Calu3 (cell line): ENCODE measurements at regions not wholly inside any gene's neighbourhood (a gene's known extent, or its start where the extent isn't known, plus 50 kb on each side); places are given as distances from the start of the nearest gene placed in this dataset.
A peak's percentile ranks its signal among the peaks of the same experiment; 100 is the strongest.

Experiments
- BruUV-seq: library from RNA; stranded (reverse); fragments of 400-500 nt; replicated peaks from 2 replicates; lab custom pipeline; 2021; lab: Mats Ljungman, UMichigan
- CTCF ChIA-PET: fragments of 300-600 bp; sonication (Branson Sonifier 250); formaldehyde crosslinking; loops from one replicate; lab custom pipeline; 2022; ENCODE audit warnings: antibody characterized with exemption; lab: Charles Lee
- DNase-seq: peaks from one replicate; pipeline ENCODE4 v3.0.0; 2022
- H3K27ac Mint-ChIP-seq: one replicate; pipeline ENCODE4 v1.8.0; 2022; ENCODE audit warnings: mixed read lengths; ENCODE audit not compliant: unreplicated experiment
- H3K27me3 Mint-ChIP-seq: one replicate; pipeline ENCODE4 v1.8.0; 2022; ENCODE audit warnings: mixed read lengths; ENCODE audit not compliant: unreplicated experiment
- H3K36me3 Mint-ChIP-seq: one replicate; pipeline ENCODE4 v1.8.0; 2022; ENCODE audit warnings: mild to moderate bottlenecking, moderate library complexity, mixed read lengths; ENCODE audit not compliant: insufficient read depth, unreplicated experiment
- H3K4me1 Mint-ChIP-seq: one replicate; pipeline ENCODE4 v1.8.0; 2022; ENCODE audit warnings: mild to moderate bottlenecking, low read depth, mixed read lengths; ENCODE audit not compliant: unreplicated experiment
- H3K4me3 Mint-ChIP-seq: one replicate; pipeline ENCODE4 v1.8.0; 2022; ENCODE audit warnings: mild to moderate bottlenecking, low read depth, moderate library complexity, mixed read lengths; ENCODE audit not compliant: unreplicated experiment
- H3K9me3 Mint-ChIP-seq: one replicate; pipeline ENCODE4 v1.8.0; 2022; ENCODE audit warnings: low read depth, mixed read lengths; ENCODE audit not compliant: unreplicated experiment
- CTCF ChIP-seq: fragments of 200-600 bp; IDR thresholded peaks from one replicate; pipeline ENCODE4 v1.8.0; 2022; ENCODE audit warnings: antibody characterized with exemption; ENCODE audit not compliant: unreplicated experiment
- intact Hi-C: fragments of 100-400 bp; cut with micrococcal nuclease; formaldehyde crosslinking; loops from one replicate; pipeline ENCODE4 v1.10.0; 2022; ENCODE audit not compliant: unreplicated experiment

GRCh38 chrX:13498238-13498637 lies 71.2 kb upstream of the EGFL6 start:
- no TSS peak for BruUV-seq
- Mint-ChIP-seq H3K27me3 (no peaks in the 10 kb centered on the region), H3K4me3 (no peak overlapping the region), H3K36me3 (peaks cover 9% of the 10 kb centered on the region), H3K4me1 (peaks cover 21% of the 10 kb centered on the region), H3K27ac (no peak overlapping the region), H3K9me3 (peaks cover 5% of the 10 kb centered on the region)
- intact Hi-C loops: loop anchor here (10.0 kb wide), 1 partner anchor 673 kb away; no protein-coding TSS in a partner anchor
- DNase-seq: no peak
- CTCF ChIA-PET: no interaction called here
- TF ChIP-seq CTCF: no peak

GRCh38 chrX:13495232-13495631 lies 74.2 kb upstream of the EGFL6 start:
- H3K9me3 Mint-ChIP-seq: peaks cover 2% of the 10 kb centered on the region
- peaks cover 21% of the 10 kb centered on the region for H3K4me1 Mint-ChIP-seq
- H3K27me3 Mint-ChIP-seq: no peaks in the 10 kb centered on the region
- H3K36me3 Mint-ChIP-seq: peaks cover 9% of the 10 kb centered on the region
- no TSS peak for BruUV-seq
- no peak overlapping the region for H3K4me3 Mint-ChIP-seq
- TF ChIP-seq CTCF: no peak
- DNase-seq: peak; percentile 81
- intact Hi-C loops: loop anchor here (10.0 kb wide), 1 partner anchor 670 kb away; no protein-coding TSS in a partner anchor
- CTCF ChIA-PET: interaction anchor here (0.5 to 0.7 kb wide), 4 partner anchors 12 to 278 kb away, joined by 3 to 5 read pairs (median 4); no protein-coding TSS in a partner anchor
- peak overlapping the region; percentile 80 for H3K27ac Mint-ChIP-seq

- Mint-ChIP-seq H3K9me3 (peaks cover 2% of the 10 kb centered on the region), H3K4me3 (no peak overlapping the region), H3K4me1 (peaks cover 27% of the 10 kb centered on the region), H3K27me3 (no peaks in the 10 kb centered on the region), H3K36me3 (peaks cover 12% of the 10 kb centered on the region), H3K27ac (peak overlapping the region; percentile 80)
- CTCF ChIA-PET: no interaction called here
- DNase-seq: no peak
- no TSS peak for BruUV-seq
- TF ChIP-seq CTCF: no peak
- intact Hi-C loops: loop anchor here (10.0 kb wide), 1 partner anchor 670 kb away; no protein-coding TSS in a partner anchor
Observed at GRCh38 chrX:13494562-13494961, 74.8 kb upstream of the EGFL6 start.

GRCh38 chrX:13493659-13494058 lies 75.7 kb upstream of the EGFL6 start:
- DNase-seq: no peak
- Mint-ChIP-seq H3K9me3 (peaks cover 2% of the 10 kb centered on the region), H3K27me3 (no peaks in the 10 kb centered on the region), H3K4me1 (peaks cover 36% of the 10 kb centered on the region), H3K36me3 (peaks cover 17% of the 10 kb centered on the region), H3K27ac (no peak overlapping the region), H3K4me3 (no peak overlapping the region)
- TF ChIP-seq CTCF: no peak
- no TSS peak for BruUV-seq
- intact Hi-C loops: loop anchor here (10.0 kb wide), 1 partner anchor 669 kb away; no protein-coding TSS in a partner anchor
- CTCF ChIA-PET: no interaction called here
